ENCODE measurements at regions not wholly inside any gene's neighbourhood (a gene's known extent, or its start where the extent isn't known, plus 50 kb on each side); places are given as distances from the start of the nearest gene placed in this dataset.

DNA sequence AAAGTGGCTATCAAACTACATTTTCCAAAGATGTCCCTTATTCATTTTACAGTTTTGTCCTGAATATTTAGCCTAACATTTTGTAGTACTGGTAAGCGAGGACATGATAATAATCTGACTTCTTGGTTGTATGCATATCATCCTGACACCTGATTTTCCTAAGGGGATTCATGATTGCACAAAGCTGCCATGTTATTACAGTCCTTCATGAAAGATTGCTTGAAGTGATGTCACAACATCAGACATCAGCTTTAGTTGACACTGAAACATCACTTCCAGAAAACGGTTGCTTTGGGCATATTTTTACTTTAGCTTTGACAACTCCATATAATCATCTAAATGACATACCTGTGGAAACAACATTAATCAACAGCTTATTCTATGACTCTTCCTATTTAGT lies 188.7 kb upstream of the PABPC4L start:
- Histone ChIP-seq H3K36me3 (ENCODE audit: control insufficient read depth, insufficient read depth, low read length) (no peaks in the 10 kb centered on the region), H3K27ac (ENCODE audit: insufficient read depth, low read depth, low read length, poor library complexity, severe bottlenecking) (no peak overlapping the region), H3K9me3 (ENCODE audit: control insufficient read depth, low read length) (no peaks in the 10 kb centered on the region), H3K27me3 (ENCODE audit: control insufficient read depth, insufficient read depth, low read length, poor library complexity, severe bottlenecking) (no peaks in the 10 kb centered on the region), H3K4me1 (ENCODE audit: control insufficient read depth, insufficient read depth, low read length) (no peaks in the 10 kb centered on the region), H3K4me3 (ENCODE audit: insufficient read depth, low read depth, low read length) (no peak overlapping the region)
- WGBS, 2 experiments, result 93 to 94% methylated on average over 2 of the region's 2 CpGs

DNA sequence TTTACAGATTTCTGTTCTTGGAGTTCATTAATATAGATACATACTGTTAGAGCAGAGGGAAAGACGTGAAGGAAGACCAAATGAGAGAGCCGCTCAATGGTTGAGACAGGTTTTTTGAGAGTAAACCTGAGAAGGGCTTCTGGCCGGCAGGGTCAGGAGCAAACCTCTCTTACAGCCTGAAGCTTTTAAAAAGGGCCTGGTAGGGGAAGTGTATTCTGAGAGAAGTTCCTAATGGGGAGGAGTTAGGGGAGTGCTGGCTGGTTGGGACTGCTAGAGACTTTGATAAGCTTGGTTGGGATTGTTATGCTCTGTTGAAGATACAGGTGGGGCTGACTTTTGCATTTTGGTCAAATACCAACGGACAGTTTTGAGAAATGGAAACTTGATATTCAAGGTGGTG lies 186.8 kb upstream of the PABPC4L start:
- H3K4me3 ChIP-seq (ENCODE audit: insufficient read depth, low read depth, low read length), result no peak overlapping the region
- H3K36me3 ChIP-seq (ENCODE audit: control insufficient read depth, insufficient read depth, low read length), result no peaks in the 10 kb centered on the region
- WGBS, 2 experiments, result 47 to 49% methylated on average over 4 of the region's 4 CpGs
- H3K9me3 ChIP-seq (ENCODE audit: control insufficient read depth, low read length), result no peaks in the 10 kb centered on the region
- H3K27me3 ChIP-seq (ENCODE audit: control insufficient read depth, insufficient read depth, low read length, poor library complexity, severe bottlenecking), result no peaks in the 10 kb centered on the region
- no peaks in the 10 kb centered on the region for H3K4me1 ChIP-seq (ENCODE audit: control insufficient read depth, insufficient read depth, low read length)
- no peak overlapping the region for H3K27ac ChIP-seq (ENCODE audit: insufficient read depth, low read depth, low read length, poor library complexity, severe bottlenecking)

GRCh38 chr4:134382478-134383227 lies 181.1 kb upstream of the PABPC4L start:
- no peaks in the 10 kb centered on the region for H3K9me3 ChIP-seq (ENCODE audit: control insufficient read depth, low read length)
- no peak overlapping the region for H3K4me3 ChIP-seq (ENCODE audit: insufficient read depth, low read depth, low read length)
- H3K27me3 ChIP-seq (ENCODE audit: control insufficient read depth, insufficient read depth, low read length, poor library complexity, severe bottlenecking), result no peaks in the 10 kb centered on the region
- no peaks in the 10 kb centered on the region for H3K36me3 ChIP-seq (ENCODE audit: control insufficient read depth, insufficient read depth, low read length)
- H3K4me1 ChIP-seq (ENCODE audit: control insufficient read depth, insufficient read depth, low read length), result no peaks in the 10 kb centered on the region
- no peak overlapping the region for H3K27ac ChIP-seq (ENCODE audit: insufficient read depth, low read depth, low read length, poor library complexity, severe bottlenecking)

GRCh38 chr4:134375775-134376174 lies 174.2 kb upstream of the PABPC4L start:
- H3K36me3 ChIP-seq (ENCODE audit: control insufficient read depth, insufficient read depth, low read length), result no peaks in the 10 kb centered on the region
- H3K9me3 ChIP-seq (ENCODE audit: control insufficient read depth, low read length), result no peaks in the 10 kb centered on the region
- no peaks in the 10 kb centered on the region for H3K27me3 ChIP-seq (ENCODE audit: control insufficient read depth, insufficient read depth, low read length, poor library complexity, severe bottlenecking)
- no peaks in the 10 kb centered on the region for H3K4me1 ChIP-seq (ENCODE audit: control insufficient read depth, insufficient read depth, low read length)
- no peak overlapping the region for H3K27ac ChIP-seq (ENCODE audit: insufficient read depth, low read depth, low read length, poor library complexity, severe bottlenecking)
- no peak overlapping the region for H3K4me3 ChIP-seq (ENCODE audit: insufficient read depth, low read depth, low read length)

- Histone ChIP-seq H3K36me3 (ENCODE audit: control insufficient read depth, insufficient read depth, low read length) (no peaks in the 10 kb centered on the region), H3K4me1 (ENCODE audit: control insufficient read depth, insufficient read depth, low read length) (no peaks in the 10 kb centered on the region), H3K4me3 (ENCODE audit: insufficient read depth, low read depth, low read length) (no peak overlapping the region), H3K27me3 (ENCODE audit: control insufficient read depth, insufficient read depth, low read length, poor library complexity, severe bottlenecking) (no peaks in the 10 kb centered on the region), H3K9me3 (ENCODE audit: control insufficient read depth, low read length) (no peaks in the 10 kb centered on the region), H3K27ac (ENCODE audit: insufficient read depth, low read depth, low read length, poor library complexity, severe bottlenecking) (no peak overlapping the region)
- WGBS, 2 experiments, result 71 to 100% methylated on average over 1 of the region's 1 CpG
Observed at GRCh38 chr4:134365852-134366251, 164.3 kb upstream of the PABPC4L start.

DNA sequence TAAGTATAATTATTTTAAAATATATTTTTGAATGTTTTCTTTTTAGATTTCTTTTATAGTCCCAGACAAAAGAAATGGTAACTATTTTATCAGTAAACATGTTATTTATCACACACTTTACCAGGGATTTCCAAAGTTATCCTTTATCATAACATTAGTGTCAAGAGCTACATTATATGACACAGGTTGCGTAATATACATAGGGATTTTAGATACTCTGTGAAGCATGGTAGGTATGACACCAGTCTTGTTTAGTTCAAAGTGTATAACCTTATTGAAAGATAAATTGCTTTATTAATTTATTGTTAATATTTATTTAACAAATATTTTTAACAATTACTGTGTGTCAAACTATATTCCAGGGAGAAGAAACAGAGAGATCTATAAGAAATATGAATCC lies 163.3 kb upstream of the PABPC4L start:
- Histone ChIP-seq H3K27me3 (ENCODE audit: control insufficient read depth, insufficient read depth, low read length, poor library complexity, severe bottlenecking) (no peaks in the 10 kb centered on the region), H3K4me1 (ENCODE audit: control insufficient read depth, insufficient read depth, low read length) (no peaks in the 10 kb centered on the region), H3K36me3 (ENCODE audit: control insufficient read depth, insufficient read depth, low read length) (no peaks in the 10 kb centered on the region), H3K4me3 (ENCODE audit: insufficient read depth, low read depth, low read length) (no peak overlapping the region), H3K27ac (ENCODE audit: insufficient read depth, low read depth, low read length, poor library complexity, severe bottlenecking) (no peak overlapping the region), H3K9me3 (ENCODE audit: control insufficient read depth, low read length) (no peaks in the 10 kb centered on the region)
- WGBS, 2 experiments, result no CpG with 5 or more reads among the region's 1 CpG

GRCh38 chr4:134345244-134345643 lies 143.7 kb upstream of the PABPC4L start:
- no peak overlapping the region for H3K4me3 ChIP-seq (ENCODE audit: insufficient read depth, low read depth, low read length)
- no peaks in the 10 kb centered on the region for H3K4me1 ChIP-seq (ENCODE audit: control insufficient read depth, insufficient read depth, low read length)
- H3K36me3 ChIP-seq (ENCODE audit: control insufficient read depth, insufficient read depth, low read length), result no peaks in the 10 kb centered on the region
- WGBS, 2 experiments, result 96% methylated on average over 2 of the region's 2 CpGs; no CpG with 5 or more reads in 1 of the 2 experiments
- no peaks in the 10 kb centered on the region for H3K27me3 ChIP-seq (ENCODE audit: control insufficient read depth, insufficient read depth, low read length, poor library complexity, severe bottlenecking)
- H3K27ac ChIP-seq (ENCODE audit: insufficient read depth, low read depth, low read length, poor library complexity, severe bottlenecking), result no peak overlapping the region
- no peaks in the 10 kb centered on the region for H3K9me3 ChIP-seq (ENCODE audit: control insufficient read depth, low read length)

- no peaks in the 10 kb centered on the region for H3K27me3 ChIP-seq (ENCODE audit: control insufficient read depth, insufficient read depth, low read length, poor library complexity, severe bottlenecking)
- H3K27ac ChIP-seq (ENCODE audit: insufficient read depth, low read depth, low read length, poor library complexity, severe bottlenecking), result no peak overlapping the region
- H3K36me3 ChIP-seq (ENCODE audit: control insufficient read depth, insufficient read depth, low read length), result no peaks in the 10 kb centered on the region
- no peaks in the 10 kb centered on the region for H3K4me1 ChIP-seq (ENCODE audit: control insufficient read depth, insufficient read depth, low read length)
- no peak overlapping the region for H3K4me3 ChIP-seq (ENCODE audit: insufficient read depth, low read depth, low read length)
- no peaks in the 10 kb centered on the region for H3K9me3 ChIP-seq (ENCODE audit: control insufficient read depth, low read length)
- WGBS, 2 experiments, result 85 to 100% methylated on average over 4 of the region's 5 CpGs
Observed at GRCh38 chr4:134343656-134344055, 142.1 kb upstream of the PABPC4L start.

DNA sequence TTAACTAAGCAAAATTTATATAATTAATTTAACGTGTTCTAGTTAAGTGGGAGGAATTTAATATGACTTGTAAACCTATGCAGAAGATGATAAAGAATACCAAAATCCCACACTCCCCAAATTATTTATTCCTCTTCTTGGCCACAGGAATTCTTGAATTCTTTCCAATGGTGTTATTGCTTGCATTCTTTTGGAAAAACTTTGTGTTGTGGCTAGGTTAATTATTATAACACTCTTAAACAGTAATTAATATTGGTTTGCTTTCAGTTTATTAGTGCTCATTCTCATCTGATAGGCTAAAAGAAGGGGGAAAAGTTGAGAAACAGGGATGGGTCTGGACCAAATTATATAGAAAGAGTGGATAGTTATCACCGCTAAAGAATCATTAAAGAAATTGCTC lies 141.5 kb upstream of the PABPC4L start:
- Histone ChIP-seq H3K4me1 (ENCODE audit: control insufficient read depth, insufficient read depth, low read length) (no peaks in the 10 kb centered on the region), H3K36me3 (ENCODE audit: control insufficient read depth, insufficient read depth, low read length) (no peaks in the 10 kb centered on the region), H3K9me3 (ENCODE audit: control insufficient read depth, low read length) (no peaks in the 10 kb centered on the region), H3K4me3 (ENCODE audit: insufficient read depth, low read depth, low read length) (no peak overlapping the region), H3K27me3 (ENCODE audit: control insufficient read depth, insufficient read depth, low read length, poor library complexity, severe bottlenecking) (no peaks in the 10 kb centered on the region), H3K27ac (ENCODE audit: insufficient read depth, low read depth, low read length, poor library complexity, severe bottlenecking) (no peak overlapping the region)
- 0% methylated on average over 1 of the region's 2 CpGs for WGBS, 2 experiments

DNA sequence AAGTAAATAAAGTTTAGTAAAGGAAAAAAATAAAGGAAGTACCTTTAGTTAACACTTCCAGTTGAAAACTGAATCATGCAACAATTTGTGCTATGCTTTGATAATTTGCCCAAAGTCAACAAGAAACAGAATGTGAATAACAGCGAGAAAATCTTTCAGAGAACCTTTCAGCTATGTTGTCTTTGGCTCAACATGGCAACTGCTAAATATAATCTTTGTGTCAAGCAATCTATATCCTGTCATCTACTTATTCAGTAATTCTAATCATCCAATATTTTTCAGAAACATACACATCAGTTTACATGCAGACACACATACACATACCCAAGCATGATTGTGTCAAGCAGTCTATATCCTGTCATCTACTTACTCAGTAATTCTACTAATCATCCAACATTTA lies 136.0 kb upstream of the PABPC4L start:
- Histone ChIP-seq H3K4me1 (ENCODE audit: control insufficient read depth, insufficient read depth, low read length) (no peaks in the 10 kb centered on the region), H3K9me3 (ENCODE audit: control insufficient read depth, low read length) (no peaks in the 10 kb centered on the region), H3K27ac (ENCODE audit: insufficient read depth, low read depth, low read length, poor library complexity, severe bottlenecking) (no peak overlapping the region), H3K4me3 (ENCODE audit: insufficient read depth, low read depth, low read length) (no peak overlapping the region), H3K36me3 (ENCODE audit: control insufficient read depth, insufficient read depth, low read length) (no peaks in the 10 kb centered on the region), H3K27me3 (ENCODE audit: control insufficient read depth, insufficient read depth, low read length, poor library complexity, severe bottlenecking) (no peaks in the 10 kb centered on the region)
- 84 to 86% methylated on average over 1 of the region's 1 CpG for WGBS, 2 experiments

DNA sequence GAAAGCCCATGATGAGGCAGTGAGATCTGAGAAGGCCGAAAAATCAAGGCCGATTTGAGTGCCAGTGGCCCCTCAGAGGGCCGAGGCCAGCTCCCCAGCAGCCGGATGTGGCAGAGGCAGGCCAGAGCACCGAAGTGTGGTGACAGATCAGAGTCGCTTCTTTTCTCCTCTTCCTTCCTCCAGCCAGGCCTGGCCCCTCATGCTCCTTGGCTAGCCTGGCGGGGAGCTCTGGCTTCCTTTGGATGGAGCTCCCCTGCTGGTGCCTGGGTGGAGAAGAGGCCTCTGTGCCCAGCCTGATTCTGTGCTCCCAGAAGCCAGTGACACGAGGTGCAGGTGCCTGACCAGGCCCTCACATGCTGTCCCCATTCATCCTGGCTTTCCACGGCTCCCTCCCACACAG lies 127.2 kb upstream of the PABPC4L start:
- Histone ChIP-seq H3K9me3 (ENCODE audit: control insufficient read depth, low read length) (no peaks in the 10 kb centered on the region), H3K27me3 (ENCODE audit: control insufficient read depth, insufficient read depth, low read length, poor library complexity, severe bottlenecking) (no peaks in the 10 kb centered on the region), H3K4me3 (ENCODE audit: insufficient read depth, low read depth, low read length) (no peak overlapping the region), H3K4me1 (ENCODE audit: control insufficient read depth, insufficient read depth, low read length) (no peaks in the 10 kb centered on the region), H3K36me3 (ENCODE audit: control insufficient read depth, insufficient read depth, low read length) (no peaks in the 10 kb centered on the region), H3K27ac (ENCODE audit: insufficient read depth, low read depth, low read length, poor library complexity, severe bottlenecking) (no peak overlapping the region)
- 90 to 94% methylated on average over 9 of the region's 9 CpGs for WGBS, 2 experiments

Measured in ectodermal cell (in vitro differentiated cells).